Omental fat pad (tissue), 3 donors: ENCODE measurements at regions not wholly inside any gene's neighbourhood (a gene's known extent, or its start where the extent isn't known, plus 50 kb on each side); places are given as distances from the start of the nearest gene placed in this dataset.

Experiments used
- ATAC-seq: fragments of 150-250 bp; one replicate; pipeline ENCODE4 v1.9.1; 2016; ENCODE audit warnings: mild to moderate bottlenecking, moderate library complexity; ENCODE audit not compliant: low FRiP score
- DNase-seq: peaks from one replicate; pipeline ENCODE4 v3.0.0-alpha.2; 2019; ENCODE audit warnings: low spot score
- TF ChIP-seq, protein P1 (sequence below), 3 donors: fragments of 450-650 bp; IDR thresholded peaks; one replicate each; pipeline ENCODE4 v1.5.1; 2016 to 2017; ENCODE audit warnings: antibody characterized with exemption in 3 of 3, mild to moderate bottlenecking in 3 of 3, moderate library complexity in 2 of 3

GRCh38 chr4:71864380-71864779 lies 80.5 kb upstream of the GC start:
- no peak for ATAC-seq
- TF ChIP-seq, protein P1, sequence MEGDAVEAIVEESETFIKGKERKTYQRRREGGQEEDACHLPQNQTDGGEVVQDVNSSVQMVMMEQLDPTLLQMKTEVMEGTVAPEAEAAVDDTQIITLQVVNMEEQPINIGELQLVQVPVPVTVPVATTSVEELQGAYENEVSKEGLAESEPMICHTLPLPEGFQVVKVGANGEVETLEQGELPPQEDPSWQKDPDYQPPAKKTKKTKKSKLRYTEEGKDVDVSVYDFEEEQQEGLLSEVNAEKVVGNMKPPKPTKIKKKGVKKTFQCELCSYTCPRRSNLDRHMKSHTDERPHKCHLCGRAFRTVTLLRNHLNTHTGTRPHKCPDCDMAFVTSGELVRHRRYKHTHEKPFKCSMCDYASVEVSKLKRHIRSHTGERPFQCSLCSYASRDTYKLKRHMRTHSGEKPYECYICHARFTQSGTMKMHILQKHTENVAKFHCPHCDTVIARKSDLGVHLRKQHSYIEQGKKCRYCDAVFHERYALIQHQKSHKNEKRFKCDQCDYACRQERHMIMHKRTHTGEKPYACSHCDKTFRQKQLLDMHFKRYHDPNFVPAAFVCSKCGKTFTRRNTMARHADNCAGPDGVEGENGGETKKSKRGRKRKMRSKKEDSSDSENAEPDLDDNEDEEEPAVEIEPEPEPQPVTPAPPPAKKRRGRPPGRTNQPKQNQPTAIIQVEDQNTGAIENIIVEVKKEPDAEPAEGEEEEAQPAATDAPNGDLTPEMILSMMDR (IDR thresholded peaks at IDR 0.05), result no peak
- no peak for DNase-seq

- ATAC-seq (no peak), DNase-seq (no peak)
- TF ChIP-seq, protein P1 (IDR thresholded peaks at IDR 0.05), result no peak
Measured at GRCh38 chr4:71866212-71866885, 82.5 kb upstream of the GC start.

GRCh38 chr4:71867598-71867997 lies 83.7 kb upstream of the GC start:
- TF ChIP-seq, protein P1 (IDR thresholded peaks at IDR 0.05), result no peak
- no peak for DNase-seq
- no peak for ATAC-seq

GRCh38 chr4:71870456-71870855 lies 86.6 kb upstream of the GC start:
- DNase-seq (no peak), ATAC-seq (no peak)
- TF ChIP-seq, protein P1 (IDR thresholded peaks at IDR 0.05), result no peak

DNA sequence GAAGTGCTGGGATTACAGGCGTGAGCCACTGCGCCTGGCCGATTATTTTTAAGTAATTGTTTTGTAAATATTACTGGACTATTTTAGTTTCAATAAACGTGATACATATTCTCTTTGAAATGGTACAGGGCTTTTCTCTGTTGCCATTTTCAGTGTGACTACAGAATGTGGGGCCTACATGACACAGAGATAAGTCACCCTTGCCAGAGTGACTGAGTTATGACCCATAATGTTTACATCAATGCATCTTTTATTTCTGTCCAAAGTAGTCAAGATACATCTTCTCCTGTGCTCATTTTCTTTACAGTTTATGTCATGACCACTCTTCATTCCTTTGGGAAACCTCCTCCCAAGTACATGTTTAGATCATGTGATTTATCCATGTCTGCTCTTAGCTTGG lies 88.3 kb upstream of the GC start:
- ATAC-seq (no peak), DNase-seq (no peak)
- TF ChIP-seq, protein P1 (IDR thresholded peaks at IDR 0.05), result no peak

GRCh38 chr4:71872767-71873415 lies 89.0 kb upstream of the GC start:
- no peak for DNase-seq
- TF ChIP-seq, protein P1 (IDR thresholded peaks at IDR 0.05), result no peak
- no peak for ATAC-seq

DNA sequence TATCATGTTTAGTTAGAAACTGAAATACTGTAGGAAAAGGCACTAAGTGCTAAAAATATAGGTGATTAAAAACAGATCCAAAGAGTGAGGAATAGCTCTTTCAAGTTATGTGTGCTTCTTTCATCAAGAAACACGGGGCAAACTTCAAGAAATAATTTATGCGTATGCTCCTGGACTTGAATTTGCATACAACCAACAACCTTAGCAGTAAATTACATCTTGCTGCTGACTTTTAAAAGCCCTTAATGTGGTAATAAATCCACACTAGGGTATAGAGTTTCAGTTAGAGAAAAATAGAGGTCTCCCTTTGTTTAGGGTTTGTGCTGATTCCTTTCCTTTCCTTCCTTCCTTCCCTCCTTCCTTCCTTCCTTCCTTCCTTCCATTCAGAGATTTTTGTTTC lies 94.5 kb upstream of the GC start:
- TF ChIP-seq, protein P1 (IDR thresholded peaks at IDR 0.05), result no peak
- no peak for DNase-seq
- no peak for ATAC-seq
